HFF-Myc (cell line): ENCODE measurements at regions not wholly inside any gene's neighbourhood (a gene's known extent, or its start where the extent isn't known, plus 50 kb on each side); places are given as distances from the start of the nearest gene placed in this dataset.

ENCODE experiments used
- DNase-seq: peaks from one replicate; pipeline ENCODE4 v3.0.0-alpha.2; 2011; ENCODE audit warnings: low read depth; ENCODE audit errors: extremely low read depth
- H3K4me3 ChIP-seq: replicated peaks from 2 replicates; pipeline ENCODE4 v1.5.1; 2011; ENCODE audit warnings: low read depth, mild to moderate bottlenecking, control low read depth, low read length
- TF ChIP-seq, protein P1 (sequence below): IDR thresholded peaks from 2 replicates; pipeline ENCODE4 v1.5.1; 2012; ENCODE audit warnings: mild to moderate bottlenecking, low read depth, low read length, control low read depth; ENCODE audit errors: missing control alignments

DNA sequence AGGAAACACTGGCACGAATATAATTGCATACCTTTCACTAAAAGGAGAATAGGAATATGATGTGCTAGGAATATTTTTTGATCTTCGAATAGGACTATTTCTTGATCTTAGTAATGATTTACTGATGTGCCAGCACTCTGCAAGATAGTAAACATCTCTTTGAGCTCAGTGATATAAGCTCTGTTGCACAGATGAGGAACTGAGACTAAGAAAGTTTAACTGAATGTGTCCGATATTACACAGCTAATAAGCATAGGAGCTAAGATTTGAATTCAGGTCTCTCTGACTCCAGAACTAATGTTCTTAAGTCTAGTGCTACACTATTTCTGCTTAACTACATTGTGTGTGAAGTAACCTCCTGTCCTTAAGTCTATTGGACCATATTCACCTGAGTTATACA, 98.4 kb upstream of the PTPRZ1 start:
- DNase-seq: no peak
- no peak overlapping the region for H3K4me3 ChIP-seq
- TF ChIP-seq, protein P1, sequence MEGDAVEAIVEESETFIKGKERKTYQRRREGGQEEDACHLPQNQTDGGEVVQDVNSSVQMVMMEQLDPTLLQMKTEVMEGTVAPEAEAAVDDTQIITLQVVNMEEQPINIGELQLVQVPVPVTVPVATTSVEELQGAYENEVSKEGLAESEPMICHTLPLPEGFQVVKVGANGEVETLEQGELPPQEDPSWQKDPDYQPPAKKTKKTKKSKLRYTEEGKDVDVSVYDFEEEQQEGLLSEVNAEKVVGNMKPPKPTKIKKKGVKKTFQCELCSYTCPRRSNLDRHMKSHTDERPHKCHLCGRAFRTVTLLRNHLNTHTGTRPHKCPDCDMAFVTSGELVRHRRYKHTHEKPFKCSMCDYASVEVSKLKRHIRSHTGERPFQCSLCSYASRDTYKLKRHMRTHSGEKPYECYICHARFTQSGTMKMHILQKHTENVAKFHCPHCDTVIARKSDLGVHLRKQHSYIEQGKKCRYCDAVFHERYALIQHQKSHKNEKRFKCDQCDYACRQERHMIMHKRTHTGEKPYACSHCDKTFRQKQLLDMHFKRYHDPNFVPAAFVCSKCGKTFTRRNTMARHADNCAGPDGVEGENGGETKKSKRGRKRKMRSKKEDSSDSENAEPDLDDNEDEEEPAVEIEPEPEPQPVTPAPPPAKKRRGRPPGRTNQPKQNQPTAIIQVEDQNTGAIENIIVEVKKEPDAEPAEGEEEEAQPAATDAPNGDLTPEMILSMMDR: no peak

DNA sequence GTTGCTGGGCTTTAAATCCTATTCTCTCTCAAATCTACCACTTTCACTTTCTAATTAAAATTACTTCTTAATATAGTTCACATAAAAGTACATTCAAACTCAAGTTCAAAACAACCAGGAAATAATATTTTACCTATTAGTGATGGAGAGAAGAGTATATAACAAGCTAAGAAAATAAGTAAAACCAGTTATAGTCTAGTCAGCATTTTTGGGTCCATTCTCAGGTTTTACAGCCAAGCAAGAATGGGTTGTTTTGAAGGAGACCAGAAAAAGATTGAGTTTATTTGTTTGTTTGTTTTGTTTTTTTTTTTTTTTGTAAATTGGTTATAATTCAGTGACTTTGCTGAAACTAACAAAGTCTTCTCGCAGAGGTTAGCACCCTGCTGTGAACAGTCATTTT, 106.3 kb upstream of the PTPRZ1 start:
- no peak for DNase-seq
- TF ChIP-seq, protein P1: no peak
- H3K4me3 ChIP-seq: no peak overlapping the region

DNA sequence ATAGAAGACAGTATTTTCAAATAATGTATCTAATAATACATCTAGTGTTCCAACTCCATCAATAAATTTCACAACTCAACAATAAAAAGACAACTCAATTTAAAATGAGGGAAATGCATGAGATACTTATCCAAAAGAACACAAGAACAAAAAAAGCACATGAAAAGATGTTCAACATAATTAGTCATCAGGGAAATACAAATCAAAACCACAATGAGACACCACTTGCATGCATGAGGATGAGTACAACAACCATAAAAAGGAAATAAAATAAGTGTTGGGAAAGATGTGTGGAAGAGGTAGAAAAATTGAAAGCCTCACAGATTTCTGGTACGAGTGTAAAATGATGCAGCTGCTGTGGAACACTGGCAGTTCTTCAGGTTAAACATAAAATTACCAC, 111.6 kb upstream of the PTPRZ1 start:
- no peak for DNase-seq
- TF ChIP-seq, protein P1: no peak
- no peak overlapping the region for H3K4me3 ChIP-seq

DNA sequence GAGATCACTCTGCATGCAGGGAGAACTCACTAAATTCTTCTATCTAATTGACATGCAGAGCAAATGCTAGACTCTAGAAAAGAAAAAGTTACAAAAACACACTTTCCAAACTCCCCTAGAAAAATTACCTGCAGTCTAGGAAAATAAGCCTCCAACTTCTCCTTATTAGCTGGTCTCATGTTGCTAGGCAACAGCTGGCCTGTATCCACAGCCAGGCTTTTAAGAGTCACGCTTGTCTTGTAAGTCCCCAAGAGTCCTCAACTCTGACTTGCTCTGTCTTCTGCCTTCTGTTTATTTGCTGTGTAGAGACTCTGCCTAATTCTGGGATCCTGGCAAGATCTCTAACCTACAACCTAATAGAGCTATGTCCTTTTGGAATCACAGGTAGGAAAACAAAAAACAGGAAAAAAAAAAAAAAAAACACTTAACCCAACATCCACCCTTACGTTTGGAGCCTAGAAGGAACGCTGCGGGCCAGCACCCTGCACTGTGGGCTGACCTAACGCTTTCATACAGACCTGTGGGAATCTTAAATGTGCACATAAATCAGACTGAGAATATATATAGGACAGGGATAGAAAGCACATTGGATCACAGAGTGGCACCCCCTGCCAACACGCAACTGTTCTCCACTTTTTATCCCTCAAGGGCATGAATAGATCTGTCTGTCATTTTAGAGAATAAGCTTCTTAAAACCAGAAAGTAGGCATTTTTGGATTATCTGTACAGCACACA, 117.0 kb upstream of the PTPRZ1 start:
- DNase-seq: no peak
- TF ChIP-seq, protein P1: no peak
- H3K4me3 ChIP-seq: no peak overlapping the region

DNA sequence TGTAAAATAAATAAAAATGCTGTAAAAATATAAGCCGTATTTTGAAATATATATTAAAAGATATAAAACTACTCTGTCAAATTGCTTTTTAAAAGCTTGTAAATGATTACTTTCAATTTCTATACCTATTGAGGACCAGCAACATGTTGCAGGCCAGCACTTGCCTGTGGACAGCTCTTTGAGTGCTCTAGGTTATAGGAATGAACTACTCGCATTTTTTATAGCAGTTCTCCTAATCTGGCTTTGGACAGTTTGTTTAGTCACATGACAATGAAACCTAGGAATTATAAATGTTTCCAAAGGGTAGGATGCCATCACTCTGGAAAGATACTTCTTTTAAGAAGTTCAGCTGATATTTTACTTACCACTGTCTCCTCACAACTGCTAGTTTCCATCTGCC, 117.7 kb upstream of the PTPRZ1 start:
- TF ChIP-seq, protein P1: no peak
- no peak overlapping the region for H3K4me3 ChIP-seq
- no peak for DNase-seq

DNA sequence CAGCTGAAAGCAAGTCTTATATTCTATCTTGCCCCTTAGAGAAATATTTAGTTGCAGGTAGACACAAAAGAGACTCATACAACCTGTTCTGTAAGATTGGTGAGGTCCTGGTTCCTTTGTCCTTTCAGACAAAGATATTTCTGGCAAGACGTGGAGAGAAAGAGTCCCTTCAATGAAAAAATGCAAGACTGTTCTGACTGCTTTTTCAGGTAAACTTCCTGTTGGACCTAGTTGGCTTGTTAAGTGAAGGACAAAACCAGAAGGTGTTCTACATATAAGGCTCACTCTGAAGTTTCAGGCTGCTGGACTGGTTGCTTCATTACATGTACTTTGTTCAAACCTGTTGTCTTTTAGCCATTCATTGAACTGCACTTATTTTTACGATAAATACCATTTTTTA, 119.0 kb upstream of the PTPRZ1 start:
- TF ChIP-seq, protein P1: no peak
- no peak for DNase-seq

DNA sequence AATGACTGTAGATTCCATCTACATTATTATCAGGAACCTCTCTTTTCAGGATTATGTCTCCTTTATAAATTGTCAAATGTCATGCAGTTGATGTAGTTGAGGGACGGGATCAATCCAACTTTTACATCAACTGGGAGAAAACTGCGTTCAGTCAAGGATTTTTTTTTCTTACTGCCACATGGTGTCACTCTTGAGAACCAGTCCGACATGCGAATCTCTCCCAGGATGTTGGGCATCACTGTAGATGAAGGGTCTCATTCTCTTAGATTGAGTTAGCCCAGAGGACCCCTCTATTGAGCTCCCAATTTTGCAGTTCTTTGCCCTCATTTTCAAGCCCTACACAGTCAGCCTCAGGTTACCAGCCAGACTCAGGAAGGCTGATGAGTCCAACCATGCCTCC, 120.3 kb upstream of the PTPRZ1 start:
- no peak for DNase-seq
- TF ChIP-seq, protein P1: peak; percentile 35

More for the DNA sequence above, 119.0 kb upstream of the PTPRZ1 start:
- H3K4me3 ChIP-seq: no peak overlapping the region

More for the DNA sequence above, 120.3 kb upstream of the PTPRZ1 start:
- H3K4me3 ChIP-seq: no peak overlapping the region
